Tibial nerve (tissue), 4 donors: ENCODE measurements at regions not wholly inside any gene's neighbourhood (a gene's known extent, or its start where the extent isn't known, plus 50 kb on each side); places are given as distances from the start of the nearest gene placed in this dataset.
"Not testable (repeated sequence)": the region's sequence is repeated elsewhere in the genome, so short reads cannot be mapped to it uniquely, and the experiment has no call there.

ENCODE experiments used
- DNase-seq, 2 donors: peaks; one replicate each; pipeline ENCODE4 v3.0.0-alpha.2; 2019; ENCODE audit warnings: low spot score in 2 of 2
- H3K27ac ChIP-seq, 4 donors: fragments of 200-600 bp; sonication (generic) in 3 of 4; one replicate each; pipeline ENCODE4 v1.5.1; 2017 to 2019; ENCODE audit warnings: mild to moderate bottlenecking in 1 of 4
- H3K27me3 ChIP-seq, 2 donors: fragments of 200-600 bp; sonication (generic) in 1 of 2; one replicate each; pipeline versions ENCODE4 v1.5.1 to v1.6.0; 2017 to 2019
- H3K36me3 ChIP-seq, 3 donors: fragments of 200-600 bp; sonication (generic); one replicate each; pipeline ENCODE4 v1.5.1; 2018 to 2019
- H3K4me1 ChIP-seq, 4 donors: fragments of 200-600 bp; sonication (generic) in 3 of 4; one replicate each; pipeline ENCODE4 v1.5.1; 2017 to 2019
- H3K4me3 ChIP-seq, 4 donors: fragments of 200-600 bp; sonication (generic) in 3 of 4; one replicate each; pipeline ENCODE4 v1.5.1; 2017 to 2019; ENCODE audit warnings: mild to moderate bottlenecking in 1 of 4, moderate library complexity in 1 of 4
- H3K9me3 ChIP-seq, 4 donors: fragments of 200-600 bp; sonication (generic) in 3 of 4; one replicate each; pipeline ENCODE4 v1.5.1; 2017 to 2019
- CTCF ChIP-seq, 5 experiments: fragments of 200-600 bp in 3 of 5; fragments of 450-650 bp in 2 of 5; sonication (generic) in 3 of 5; IDR thresholded peaks; one replicate each; pipeline ENCODE4 v1.5.1; 2016 to 2019; ENCODE audit warnings: antibody characterized with exemption in 5 of 5, mild to moderate bottlenecking in 3 of 5, moderate library complexity in 2 of 5
- EP300 ChIP-seq, 2 donors: sonication (generic); formaldehyde crosslinking; IDR thresholded peaks; one replicate each; pipeline ENCODE4 v1.6.1; 2017; ENCODE audit warnings: antibody characterized with exemption in 2 of 2, mild to moderate bottlenecking in 1 of 2
- POLR2A ChIP-seq, 2 donors: fragments of 450-650 bp; IDR thresholded peaks; one replicate each; pipeline ENCODE4 v1.6.1; 2017; ENCODE audit warnings: antibody characterized with exemption in 2 of 2, mild to moderate bottlenecking in 2 of 2, moderate library complexity in 2 of 2
- WGBS, 2 donors: methylation state at CpG; one replicate each; pipeline ENCODE4 v1.1.5; 2018; 5-methylcytosine and 5-hydroxymethylcytosine counted together

GRCh38 chrX:129091097-129091496 lies 432.2 kb downstream of the SMARCA1 start:
- DNase-seq = no peak
- Histone ChIP-seq H3K9me3 (no peaks in the 10 kb centered on the region), H3K36me3 (no peaks in the 10 kb centered on the region), H3K4me1 (no peaks in the 10 kb centered on the region), H3K4me3 (no peak overlapping the region), H3K27me3 (no peaks in the 10 kb centered on the region), H3K27ac (no peak overlapping the region)
- WGBS, 2 donors = 41 to 44% methylated on average over 2 of the region's 2 CpGs
- TF ChIP-seq EP300 (IDR thresholded peaks at IDR 0.05) (no peak), POLR2A (IDR thresholded peaks at IDR 0.05) (no peak), CTCF (IDR thresholded peaks at IDR 0.05) (no peak)

- Histone ChIP-seq H3K4me1 (no peaks in the 10 kb centered on the region), H3K4me3 (no peak overlapping the region), H3K9me3 (no peaks in the 10 kb centered on the region), H3K36me3 (no peaks in the 10 kb centered on the region), H3K27me3 (no peaks in the 10 kb centered on the region), H3K27ac (no peak overlapping the region)
- TF ChIP-seq POLR2A (IDR thresholded peaks at IDR 0.05) = no peak
- no peak for TF ChIP-seq EP300 (IDR thresholded peaks at IDR 0.05)
- no peak for TF ChIP-seq CTCF (IDR thresholded peaks at IDR 0.05)
- 82% methylated on average over 7 of the region's 7 CpGs; no CpG with 5 or more reads in 1 of the 2 donors for WGBS, 2 donors
- DNase-seq = no peak
Observed at GRCh38 chrX:129086802-129087201, 436.5 kb downstream of the SMARCA1 start.

- H3K4me1 ChIP-seq, H3K9me3 ChIP-seq, H3K4me3 ChIP-seq, H3K27ac ChIP-seq, H3K36me3 ChIP-seq, H3K27me3 ChIP-seq, DNase-seq: not testable (repeated sequence)
- WGBS, 2 donors = 89 to 95% methylated on average over 3 of the region's 3 CpGs
Observed at GRCh38 chrX:129084291-129084690, 439.0 kb downstream of the SMARCA1 start.

GRCh38 chrX:129077424-129078170 lies 445.7 kb downstream of the SMARCA1 start:
- H3K27ac ChIP-seq = no peak overlapping the region
- H3K4me1 ChIP-seq = no peaks in the 10 kb centered on the region
- TF ChIP-seq POLR2A (IDR thresholded peaks at IDR 0.05) = no peak
- TF ChIP-seq EP300 (IDR thresholded peaks at IDR 0.05) = no peak
- TF ChIP-seq CTCF (IDR thresholded peaks at IDR 0.05) = no peak
- H3K27me3 ChIP-seq = no peaks in the 10 kb centered on the region
- no peaks in the 10 kb centered on the region for H3K36me3 ChIP-seq
- no peak overlapping the region for H3K4me3 ChIP-seq
- no peaks in the 10 kb centered on the region for H3K9me3 ChIP-seq
- 29 to 33% methylated on average over 3 of the region's 3 CpGs for WGBS, 2 donors
- DNase-seq = no peak

- Histone ChIP-seq H3K4me3 (no peak overlapping the region), H3K9me3 (no peaks in the 10 kb centered on the region), H3K27ac (no peak overlapping the region), H3K4me1 (no peaks in the 10 kb centered on the region), H3K36me3 (no peaks in the 10 kb centered on the region), H3K27me3 (no peaks in the 10 kb centered on the region)
- WGBS, 2 donors = 0 to 9% methylated on average over 2 of the region's 2 CpGs
- no peak for TF ChIP-seq POLR2A (IDR thresholded peaks at IDR 0.05)
- DNase-seq = no peak
Observed at GRCh38 chrX:129071390-129071789, 451.9 kb downstream of the SMARCA1 start.

- Histone ChIP-seq H3K9me3 (no peaks in the 10 kb centered on the region), H3K4me1 (no peaks in the 10 kb centered on the region), H3K27me3 (no peaks in the 10 kb centered on the region), H3K4me3 (no peak overlapping the region), H3K27ac (no peak overlapping the region), H3K36me3 (no peaks in the 10 kb centered on the region)
- 92 to 94% methylated on average over 1 of the region's 1 CpG for WGBS, 2 donors
- no peak for TF ChIP-seq CTCF (IDR thresholded peaks at IDR 0.05)
- no peak for DNase-seq
Observed at GRCh38 chrX:129065895-129066294, 457.4 kb downstream of the SMARCA1 start.
